Brain microvascular endothelial cell (primary cell): ENCODE measurements at regions not wholly inside any gene's neighbourhood (a gene's known extent, or its start where the extent isn't known, plus 50 kb on each side); places are given as distances from the start of the nearest gene placed in this dataset.

Source experiments
- DNase-seq: peaks from one replicate; pipeline ENCODE4 v3.0.0-alpha.2; 2020
- H3K27ac ChIP-seq: fragments of 250-450 bp; sonication (Bioruptor Pico); 2 replicates; pipeline ENCODE4 v1.5.1; 2020; ENCODE audit warnings: mild to moderate bottlenecking, moderate library complexity
- H3K27me3 ChIP-seq: fragments of 250-450 bp; sonication (Bioruptor Pico); replicated peaks from 2 replicates; pipeline ENCODE4 v1.5.1; 2020; ENCODE audit warnings: mild to moderate bottlenecking
- H3K36me3 ChIP-seq: fragments of 250-450 bp; sonication (Bioruptor Pico); replicated peaks from 2 replicates; pipeline ENCODE4 v1.5.1; 2020; ENCODE audit warnings: mild to moderate bottlenecking
- H3K4me3 ChIP-seq: 2 replicates; pipeline ENCODE4 v1.5.1; 2011; ENCODE audit warnings: low read depth, mild to moderate bottlenecking, control low read depth, low read length, moderate library complexity
- in situ Hi-C: cut with HindIII; loops from 2 replicates; pipeline ENCODE4 v1.10.0; 2017; ENCODE audit warnings: low sequenced_read_pairs, low pct_ligation_motif_present
- TF ChIP-seq, protein P1 (sequence below): IDR thresholded peaks from 2 replicates; pipeline ENCODE4 v1.5.1; 2011; ENCODE audit warnings: low read depth, mild to moderate bottlenecking, moderate library complexity, low read length, control low read depth, inconsistent platforms; ENCODE audit errors: missing control alignments

- H3K36me3 ChIP-seq: no peaks in the 10 kb centered on the region
- TF ChIP-seq, protein P1, sequence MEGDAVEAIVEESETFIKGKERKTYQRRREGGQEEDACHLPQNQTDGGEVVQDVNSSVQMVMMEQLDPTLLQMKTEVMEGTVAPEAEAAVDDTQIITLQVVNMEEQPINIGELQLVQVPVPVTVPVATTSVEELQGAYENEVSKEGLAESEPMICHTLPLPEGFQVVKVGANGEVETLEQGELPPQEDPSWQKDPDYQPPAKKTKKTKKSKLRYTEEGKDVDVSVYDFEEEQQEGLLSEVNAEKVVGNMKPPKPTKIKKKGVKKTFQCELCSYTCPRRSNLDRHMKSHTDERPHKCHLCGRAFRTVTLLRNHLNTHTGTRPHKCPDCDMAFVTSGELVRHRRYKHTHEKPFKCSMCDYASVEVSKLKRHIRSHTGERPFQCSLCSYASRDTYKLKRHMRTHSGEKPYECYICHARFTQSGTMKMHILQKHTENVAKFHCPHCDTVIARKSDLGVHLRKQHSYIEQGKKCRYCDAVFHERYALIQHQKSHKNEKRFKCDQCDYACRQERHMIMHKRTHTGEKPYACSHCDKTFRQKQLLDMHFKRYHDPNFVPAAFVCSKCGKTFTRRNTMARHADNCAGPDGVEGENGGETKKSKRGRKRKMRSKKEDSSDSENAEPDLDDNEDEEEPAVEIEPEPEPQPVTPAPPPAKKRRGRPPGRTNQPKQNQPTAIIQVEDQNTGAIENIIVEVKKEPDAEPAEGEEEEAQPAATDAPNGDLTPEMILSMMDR: no peak
- no peak overlapping the region for H3K27ac ChIP-seq
- no peaks in the 10 kb centered on the region for H3K27me3 ChIP-seq
- in situ Hi-C loops: no loop called here
- no peak for DNase-seq
- H3K4me3 ChIP-seq: no peak overlapping the region
These were observed 390.9 kb downstream of the TEX13C start for GRCh38 chrX:125710403-125711062.

- in situ Hi-C loops: no loop called here
- DNase-seq: no peak
- TF ChIP-seq, protein P1: no peak
- Histone ChIP-seq H3K27ac (no peak overlapping the region), H3K27me3 (no peaks in the 10 kb centered on the region), H3K36me3 (no peaks in the 10 kb centered on the region), H3K4me3 (no peak overlapping the region)
These were observed 391.4 kb downstream of the TEX13C start for GRCh38 chrX:125711103-125711502.

DNA sequence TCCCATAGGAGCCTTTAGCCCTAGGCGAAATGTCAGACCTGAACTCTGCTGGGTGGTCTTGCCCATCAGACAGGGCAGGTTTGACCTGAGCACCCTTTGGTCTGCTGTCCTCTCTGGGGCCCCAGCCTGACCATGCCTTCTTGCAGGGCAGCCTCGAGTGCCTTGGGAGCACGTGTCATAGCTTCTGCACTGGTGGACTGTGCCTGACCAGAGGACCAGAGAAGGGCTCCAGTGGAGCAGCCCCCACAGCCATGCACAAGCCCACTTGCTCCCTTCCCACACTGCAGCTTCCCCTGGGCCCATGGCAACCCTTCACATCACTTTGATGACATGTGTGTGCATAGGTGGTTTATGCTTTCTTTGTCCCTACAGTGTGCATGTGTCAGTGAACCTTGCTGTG, 394.0 kb downstream of the TEX13C start:
- no peak overlapping the region for H3K27ac ChIP-seq
- TF ChIP-seq, protein P1: no peak
- H3K36me3 ChIP-seq: no peaks in the 10 kb centered on the region
- no peak for DNase-seq
- no peaks in the 10 kb centered on the region for H3K27me3 ChIP-seq
- H3K4me3 ChIP-seq: no peak overlapping the region
- in situ Hi-C loops: no loop called here

GRCh38 chrX:125727117-125727516, 407.4 kb downstream of the TEX13C start:
- in situ Hi-C loops: no loop called here
- no peaks in the 10 kb centered on the region for H3K36me3 ChIP-seq
- H3K27me3 ChIP-seq: no peaks in the 10 kb centered on the region
- H3K27ac ChIP-seq: no peak overlapping the region
- no peak for DNase-seq
- TF ChIP-seq, protein P1: no peak
- no peak overlapping the region for H3K4me3 ChIP-seq

DNA sequence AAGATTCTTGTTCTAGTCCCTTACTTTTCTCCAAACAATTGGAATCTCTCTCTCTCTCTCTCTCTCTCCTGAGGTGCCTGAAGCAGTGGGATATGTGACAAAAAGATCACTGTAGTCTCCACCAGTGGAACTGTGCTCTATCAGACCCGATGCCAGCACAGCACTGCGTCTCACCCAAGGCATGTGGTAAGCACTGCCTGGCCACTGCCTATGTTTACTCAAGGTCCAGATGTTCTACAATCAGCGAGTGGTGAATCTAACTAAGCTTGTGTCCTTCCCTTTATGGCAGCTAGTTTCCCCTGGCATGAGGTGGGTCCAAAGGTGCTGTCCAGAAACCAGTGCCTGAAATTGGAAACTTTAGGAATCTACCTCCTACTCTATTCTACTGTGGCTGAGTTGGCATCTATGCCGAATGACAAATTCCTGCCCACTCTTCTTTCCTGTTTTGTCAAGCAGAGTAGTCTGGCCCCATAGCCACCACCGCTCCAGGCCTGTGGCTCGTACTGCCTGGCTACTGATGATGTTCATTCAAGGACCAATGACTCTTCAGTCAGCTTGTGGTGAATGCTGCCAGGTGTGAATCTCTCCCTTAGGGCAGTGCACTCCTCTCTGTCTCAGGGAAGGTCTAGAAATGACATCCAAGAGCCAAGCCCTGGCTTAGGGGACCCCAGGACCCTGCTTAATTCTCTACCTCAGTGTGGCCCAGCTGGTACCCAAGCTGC, 416.5 kb downstream of the TEX13C start:
- no peaks in the 10 kb centered on the region for H3K36me3 ChIP-seq
- TF ChIP-seq, protein P1: no peak
- in situ Hi-C loops: no loop called here
- H3K27me3 ChIP-seq: no peaks in the 10 kb centered on the region
- H3K4me3 ChIP-seq: no peak overlapping the region
- no peak for DNase-seq
- no peak overlapping the region for H3K27ac ChIP-seq
